Erythroblast (primary cell): ENCODE measurements at regions not wholly inside any gene's neighbourhood (a gene's known extent, or its start where the extent isn't known, plus 50 kb on each side); places are given as distances from the start of the nearest gene placed in this dataset.

Experiments
- GATA1 ChIP-seq: IDR thresholded peaks from 2 replicates; pipeline ENCODE4 v1.6.1; 2011; ENCODE audit warnings: low read depth, mild to moderate bottlenecking, control low read depth, low read length, moderate library complexity
- POLR2A ChIP-seq: IDR thresholded peaks from 2 replicates; pipeline ENCODE4 v1.6.1; 2011; ENCODE audit warnings: mild to moderate bottlenecking, low read length

DNA sequence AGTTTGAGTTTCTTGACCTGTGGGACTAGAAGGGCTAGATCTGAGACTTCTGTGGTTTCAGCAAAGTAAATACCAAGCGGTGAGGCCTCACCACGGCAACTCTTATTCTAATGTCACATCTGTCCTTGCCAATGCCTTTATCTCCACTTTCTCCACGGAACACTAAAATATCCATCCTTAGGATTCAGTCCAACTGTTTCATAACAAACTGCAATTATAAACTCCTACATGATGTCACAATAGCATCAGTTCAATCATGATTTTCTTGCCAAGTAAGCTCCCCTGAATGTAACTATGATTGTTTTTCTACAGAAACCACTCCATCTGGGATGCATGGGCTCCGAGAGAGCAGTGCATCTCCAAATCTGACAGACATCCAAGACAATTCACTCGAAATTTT lies 79.6 kb downstream of the LRATD1 start:
- TF ChIP-seq POLR2A (no peak), GATA1 (no peak)
